ENCODE measurements at regions not wholly inside any gene's neighbourhood (a gene's known extent, or its start where the extent isn't known, plus 50 kb on each side); places are given as distances from the start of the nearest gene placed in this dataset.

DNA sequence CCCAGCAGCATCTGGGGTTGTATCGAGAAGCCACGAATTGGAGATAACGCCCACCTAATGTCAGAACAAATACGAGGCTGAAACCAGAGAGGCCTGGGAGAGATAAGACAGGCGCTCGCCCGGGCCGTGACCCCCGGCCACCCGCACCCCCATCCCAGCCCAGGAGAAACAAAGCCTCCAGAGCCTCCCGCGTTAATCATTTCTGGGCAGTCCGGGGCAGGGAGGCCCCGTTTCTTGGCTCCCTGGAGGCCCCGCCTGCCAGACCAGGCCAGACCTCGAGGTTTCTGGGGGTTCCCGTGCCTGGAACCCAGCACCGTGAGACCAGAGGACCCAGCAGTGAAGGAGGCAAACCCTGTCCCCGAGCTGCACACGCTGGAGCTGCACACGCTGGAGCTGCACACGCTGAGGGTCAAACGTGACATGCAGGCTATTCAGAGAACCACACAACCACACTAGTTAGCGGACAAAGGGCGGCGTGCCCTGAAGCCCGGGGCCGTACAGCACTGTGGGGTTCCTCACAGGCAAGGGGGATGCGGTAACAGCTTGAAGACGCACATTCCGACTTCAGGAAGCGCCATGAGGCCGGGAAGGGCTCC lies 53.4 kb downstream of the FOXL3 start:
- H3K36me3 ChIP-seq (replicated peaks; ENCODE audit: insufficient read depth, low read length), result no peaks in the 10 kb centered on the region
- no peaks in the 10 kb centered on the region for H3K9me2 ChIP-seq (replicated peaks; ENCODE audit: insufficient read depth, low read length)
- no peak for DNase-seq
- H3K9me3 ChIP-seq (replicated peaks; ENCODE audit: insufficient read depth, low read length), result no peaks in the 10 kb centered on the region
- no peaks in the 10 kb centered on the region for H3K79me2 ChIP-seq (ENCODE audit: low read length)
- no peak overlapping the region for H3K4me3 ChIP-seq (ENCODE audit: low read length)
- H3K9ac ChIP-seq (ENCODE audit: low read length), result no peak overlapping the region
- no peaks in the 10 kb centered on the region for H3K27me3 ChIP-seq (replicated peaks; ENCODE audit: insufficient read depth, low read length)
- H3K27ac ChIP-seq (ENCODE audit: low read length), result no peak overlapping the region
- H2AFZ ChIP-seq (ENCODE audit: low read length), result no peak overlapping the region
- no peaks in the 10 kb centered on the region for H3F3A ChIP-seq (ENCODE audit: insufficient read depth, low read length)
- no peaks in the 10 kb centered on the region for H3K4me1 ChIP-seq (ENCODE audit: low read length)
- no peak for TF ChIP-seq EZH2 (optimal IDR thresholded peaks at IDR 0.05; ENCODE audit: low read depth, low read length)
- no peak for TF ChIP-seq EZH2phosphoT487 (IDR thresholded peaks at IDR 0.05; ENCODE audit: low read length)
- TF ChIP-seq, protein P1, sequence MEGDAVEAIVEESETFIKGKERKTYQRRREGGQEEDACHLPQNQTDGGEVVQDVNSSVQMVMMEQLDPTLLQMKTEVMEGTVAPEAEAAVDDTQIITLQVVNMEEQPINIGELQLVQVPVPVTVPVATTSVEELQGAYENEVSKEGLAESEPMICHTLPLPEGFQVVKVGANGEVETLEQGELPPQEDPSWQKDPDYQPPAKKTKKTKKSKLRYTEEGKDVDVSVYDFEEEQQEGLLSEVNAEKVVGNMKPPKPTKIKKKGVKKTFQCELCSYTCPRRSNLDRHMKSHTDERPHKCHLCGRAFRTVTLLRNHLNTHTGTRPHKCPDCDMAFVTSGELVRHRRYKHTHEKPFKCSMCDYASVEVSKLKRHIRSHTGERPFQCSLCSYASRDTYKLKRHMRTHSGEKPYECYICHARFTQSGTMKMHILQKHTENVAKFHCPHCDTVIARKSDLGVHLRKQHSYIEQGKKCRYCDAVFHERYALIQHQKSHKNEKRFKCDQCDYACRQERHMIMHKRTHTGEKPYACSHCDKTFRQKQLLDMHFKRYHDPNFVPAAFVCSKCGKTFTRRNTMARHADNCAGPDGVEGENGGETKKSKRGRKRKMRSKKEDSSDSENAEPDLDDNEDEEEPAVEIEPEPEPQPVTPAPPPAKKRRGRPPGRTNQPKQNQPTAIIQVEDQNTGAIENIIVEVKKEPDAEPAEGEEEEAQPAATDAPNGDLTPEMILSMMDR (IDR thresholded peaks at IDR 0.05; ENCODE audit: low read length), result no peak
- no peaks in the 10 kb centered on the region for H4K20me1 ChIP-seq (ENCODE audit: insufficient read depth, low read length)
- H3K4me2 ChIP-seq (ENCODE audit: low read depth, low read length), result no peak overlapping the region

DNA sequence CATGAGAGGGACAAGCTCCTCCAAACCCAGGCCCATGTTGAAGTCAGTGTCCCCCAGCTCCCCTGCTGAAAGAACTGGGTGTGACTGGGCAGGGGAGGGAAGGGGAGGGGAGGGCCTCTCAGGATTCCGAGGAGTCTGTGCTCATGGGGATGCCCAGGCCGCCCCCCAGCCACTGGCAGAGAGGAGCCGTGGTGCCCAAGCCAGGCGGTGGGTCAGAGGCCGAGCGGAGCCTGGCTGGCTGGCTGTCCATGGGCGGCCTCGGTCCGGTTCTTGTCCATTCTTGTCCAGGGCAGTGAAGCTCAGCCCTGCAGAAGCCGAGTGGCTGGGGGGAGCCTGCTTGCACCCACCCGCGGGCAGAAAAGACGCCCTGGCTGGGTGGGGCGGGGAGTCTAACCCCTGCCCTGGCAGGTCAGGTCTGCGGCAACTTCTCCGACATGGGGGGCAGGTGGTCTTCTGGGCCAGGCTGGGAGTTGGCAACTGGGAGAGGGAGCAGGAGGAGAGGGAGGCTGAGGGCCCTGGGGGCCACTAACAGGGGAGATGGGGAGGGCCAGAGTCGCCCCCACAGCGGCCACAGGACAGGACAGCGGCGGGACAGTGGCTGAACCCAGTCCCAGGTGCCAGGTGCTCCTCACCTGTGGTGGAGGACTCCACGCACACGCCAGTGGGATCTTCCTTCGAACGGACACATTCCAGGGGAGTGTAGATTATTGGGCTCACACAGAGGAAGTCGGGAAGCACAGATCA lies 54.1 kb downstream of the FOXL3 start:
- H3K79me2 ChIP-seq (ENCODE audit: low read length), result no peaks in the 10 kb centered on the region
- no peak overlapping the region for H2AFZ ChIP-seq (ENCODE audit: low read length)
- no peak for DNase-seq
- H3F3A ChIP-seq (ENCODE audit: insufficient read depth, low read length), result no peaks in the 10 kb centered on the region
- no peaks in the 10 kb centered on the region for H3K9me2 ChIP-seq (replicated peaks; ENCODE audit: insufficient read depth, low read length)
- no peak overlapping the region for H3K4me3 ChIP-seq (ENCODE audit: low read length)
- H4K20me1 ChIP-seq (ENCODE audit: insufficient read depth, low read length), result no peaks in the 10 kb centered on the region
- no peaks in the 10 kb centered on the region for H3K9me3 ChIP-seq (replicated peaks; ENCODE audit: insufficient read depth, low read length)
- H3K4me2 ChIP-seq (ENCODE audit: low read depth, low read length), result no peak overlapping the region
- no peak overlapping the region for H3K27ac ChIP-seq (ENCODE audit: low read length)
- no peak overlapping the region for H3K9ac ChIP-seq (ENCODE audit: low read length)
- H3K4me1 ChIP-seq (ENCODE audit: low read length), result no peaks in the 10 kb centered on the region
- TF ChIP-seq EZH2 (optimal IDR thresholded peaks at IDR 0.05; ENCODE audit: low read depth, low read length) (no peak), EZH2phosphoT487 (IDR thresholded peaks at IDR 0.05; ENCODE audit: low read length) (no peak)
- TF ChIP-seq, protein P1 (IDR thresholded peaks at IDR 0.05; ENCODE audit: low read length), result no peak
- H3K27me3 ChIP-seq (replicated peaks; ENCODE audit: insufficient read depth, low read length), result no peaks in the 10 kb centered on the region
- H3K36me3 ChIP-seq (replicated peaks; ENCODE audit: insufficient read depth, low read length), result no peaks in the 10 kb centered on the region

DNA sequence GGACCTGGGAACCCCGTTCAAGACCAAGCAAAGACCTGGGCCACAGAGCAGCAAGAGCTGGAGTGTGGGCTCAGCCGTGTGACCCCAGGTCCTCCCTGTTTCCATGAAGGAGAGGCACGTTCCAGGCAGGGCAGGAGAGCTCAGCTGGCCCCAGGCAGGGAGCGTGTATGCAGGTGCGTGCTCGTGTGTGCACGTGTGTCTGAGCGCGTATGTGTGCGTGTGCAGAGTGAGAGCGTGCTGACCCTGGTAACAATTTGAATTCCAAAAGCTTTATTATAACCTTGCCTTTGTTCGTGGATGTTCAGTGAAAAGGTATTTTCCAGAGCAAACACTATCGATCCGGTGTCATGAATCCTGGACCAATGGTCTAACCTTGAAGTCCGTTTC lies 54.6 kb downstream of the FOXL3 start:
- Histone ChIP-seq H3K9me3 (replicated peaks; ENCODE audit: insufficient read depth, low read length) (no peaks in the 10 kb centered on the region), H3F3A (ENCODE audit: insufficient read depth, low read length) (no peaks in the 10 kb centered on the region), H3K27me3 (replicated peaks; ENCODE audit: insufficient read depth, low read length) (no peaks in the 10 kb centered on the region), H3K36me3 (replicated peaks; ENCODE audit: insufficient read depth, low read length) (no peaks in the 10 kb centered on the region), H3K4me2 (ENCODE audit: low read depth, low read length) (no peak overlapping the region), H3K4me3 (ENCODE audit: low read length) (no peak overlapping the region), H3K4me1 (ENCODE audit: low read length) (no peaks in the 10 kb centered on the region), H4K20me1 (ENCODE audit: insufficient read depth, low read length) (no peaks in the 10 kb centered on the region), H3K9me2 (replicated peaks; ENCODE audit: insufficient read depth, low read length) (no peaks in the 10 kb centered on the region), H3K79me2 (ENCODE audit: low read length) (no peaks in the 10 kb centered on the region), H3K9ac (ENCODE audit: low read length) (no peak overlapping the region), H3K27ac (ENCODE audit: low read length) (no peak overlapping the region), H2AFZ (ENCODE audit: low read length) (no peak overlapping the region)
- TF ChIP-seq, protein P1 (IDR thresholded peaks at IDR 0.05; ENCODE audit: low read length), result no peak
- no peak for TF ChIP-seq EZH2 (optimal IDR thresholded peaks at IDR 0.05; ENCODE audit: low read depth, low read length)
- no peak for TF ChIP-seq EZH2phosphoT487 (IDR thresholded peaks at IDR 0.05; ENCODE audit: low read length)
- DNase-seq, result no peak
